ENCODE measurements at regions not wholly inside any gene's neighbourhood (a gene's known extent, or its start where the extent isn't known, plus 50 kb on each side); places are given as distances from the start of the nearest gene placed in this dataset.

DNA sequence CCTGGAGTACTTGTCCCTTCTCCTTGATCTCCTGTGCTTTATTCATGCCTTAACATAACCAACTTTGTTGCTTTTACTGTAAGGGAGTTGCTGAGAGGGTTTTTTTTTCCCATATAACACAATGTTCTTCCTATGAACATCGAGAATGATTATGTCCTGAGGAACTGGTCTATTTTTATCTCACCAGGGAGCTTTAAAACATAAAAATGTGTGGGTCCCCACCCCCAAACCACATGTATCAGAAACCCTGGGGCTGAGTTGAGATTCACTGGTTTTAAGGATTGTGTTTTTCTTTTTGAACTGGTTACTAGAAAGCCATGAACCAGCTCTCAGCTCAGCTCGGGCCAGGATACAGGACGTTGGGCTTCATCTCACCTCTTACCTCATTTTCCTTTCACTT is 118.5 kb upstream of the JAG1 start:
- no peak overlapping the region for H3K27ac Mint-ChIP-seq
- intact Hi-C loops (cut with micrococcal nuclease), result no loop called here
- no peaks in the 10 kb centered on the region for H3K4me1 Mint-ChIP-seq
- H3K27me3 Mint-ChIP-seq, result peaks cover 2% of the 10 kb centered on the region
- POLR2A ChIA-PET, result no interaction called here
- no peak overlapping the region for H3K4me3 Mint-ChIP-seq
- DNase-seq (no peak), ATAC-seq (ENCODE audit: low read depth) (no peak)
- CTCF ChIA-PET, result no interaction called here
- no peaks in the 10 kb centered on the region for H3K36me3 Mint-ChIP-seq (ENCODE audit: low read depth)
- TF ChIP-seq, protein P1, sequence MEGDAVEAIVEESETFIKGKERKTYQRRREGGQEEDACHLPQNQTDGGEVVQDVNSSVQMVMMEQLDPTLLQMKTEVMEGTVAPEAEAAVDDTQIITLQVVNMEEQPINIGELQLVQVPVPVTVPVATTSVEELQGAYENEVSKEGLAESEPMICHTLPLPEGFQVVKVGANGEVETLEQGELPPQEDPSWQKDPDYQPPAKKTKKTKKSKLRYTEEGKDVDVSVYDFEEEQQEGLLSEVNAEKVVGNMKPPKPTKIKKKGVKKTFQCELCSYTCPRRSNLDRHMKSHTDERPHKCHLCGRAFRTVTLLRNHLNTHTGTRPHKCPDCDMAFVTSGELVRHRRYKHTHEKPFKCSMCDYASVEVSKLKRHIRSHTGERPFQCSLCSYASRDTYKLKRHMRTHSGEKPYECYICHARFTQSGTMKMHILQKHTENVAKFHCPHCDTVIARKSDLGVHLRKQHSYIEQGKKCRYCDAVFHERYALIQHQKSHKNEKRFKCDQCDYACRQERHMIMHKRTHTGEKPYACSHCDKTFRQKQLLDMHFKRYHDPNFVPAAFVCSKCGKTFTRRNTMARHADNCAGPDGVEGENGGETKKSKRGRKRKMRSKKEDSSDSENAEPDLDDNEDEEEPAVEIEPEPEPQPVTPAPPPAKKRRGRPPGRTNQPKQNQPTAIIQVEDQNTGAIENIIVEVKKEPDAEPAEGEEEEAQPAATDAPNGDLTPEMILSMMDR (IDR thresholded peaks at IDR 0.05), result no peak
- H3K9me3 Mint-ChIP-seq, result no peaks in the 10 kb centered on the region

DNA sequence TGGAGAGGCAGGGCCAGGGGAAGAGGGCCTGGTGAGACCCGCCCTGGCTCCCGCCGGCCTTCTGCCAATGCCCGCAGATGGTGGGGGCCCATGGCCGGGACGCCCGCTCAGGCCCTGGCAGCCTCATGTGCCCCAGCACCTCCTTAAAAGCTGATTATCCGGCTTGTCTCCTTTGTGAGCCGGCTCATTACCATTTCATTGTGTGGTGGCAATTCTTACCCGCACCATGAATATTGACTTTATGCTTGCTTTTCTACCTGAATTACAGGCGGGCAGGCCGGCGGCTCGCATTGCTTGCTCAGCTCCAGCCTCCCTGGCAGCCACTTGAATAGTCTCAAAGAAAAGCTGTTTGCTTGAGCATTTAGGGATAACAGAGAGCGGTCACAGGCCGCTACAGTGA is 120.0 kb upstream of the JAG1 start:
- no peak for DNase-seq
- ATAC-seq (ENCODE audit: low read depth), result no peak
- no peaks in the 10 kb centered on the region for H3K36me3 Mint-ChIP-seq (ENCODE audit: low read depth)
- ChIA-PET POLR2A (no interaction called here), CTCF (no interaction called here)
- intact Hi-C loops (cut with micrococcal nuclease), result no loop called here
- TF ChIP-seq, protein P1 (IDR thresholded peaks at IDR 0.05), result no peak
- H3K4me3 Mint-ChIP-seq, result no peak overlapping the region
- H3K27ac Mint-ChIP-seq, result no peak overlapping the region
- H3K27me3 Mint-ChIP-seq, result no peaks in the 10 kb centered on the region
- H3K4me1 Mint-ChIP-seq, result no peaks in the 10 kb centered on the region
- H3K9me3 Mint-ChIP-seq, result no peaks in the 10 kb centered on the region

DNA sequence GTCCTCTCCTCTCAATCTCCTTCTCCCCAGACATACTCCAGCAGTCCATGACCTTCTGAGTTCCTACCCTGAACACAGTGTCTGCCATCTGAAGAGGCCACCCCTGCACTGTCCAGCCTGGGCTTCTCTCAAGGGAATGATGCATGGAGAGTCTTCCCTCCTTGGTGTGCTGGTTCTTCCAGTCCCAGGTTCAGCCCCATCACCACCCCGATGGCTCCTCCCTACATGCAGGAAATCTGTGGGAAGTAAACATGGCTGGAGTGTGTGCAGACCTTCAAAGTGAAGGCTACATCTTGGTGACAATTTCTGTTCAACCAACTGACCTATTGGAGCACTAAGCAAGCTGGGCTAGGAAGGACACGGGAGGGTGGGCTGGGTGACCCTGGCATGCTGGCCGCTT is 121.0 kb upstream of the JAG1 start:
- no peak overlapping the region for H3K4me3 Mint-ChIP-seq
- ChIA-PET POLR2A (no interaction called here), CTCF (no interaction called here)
- TF ChIP-seq, protein P1 (IDR thresholded peaks at IDR 0.05), result no peak
- DNase-seq (no peak), ATAC-seq (ENCODE audit: low read depth) (no peak)
- intact Hi-C loops (cut with micrococcal nuclease), result no loop called here
- no peaks in the 10 kb centered on the region for H3K9me3 Mint-ChIP-seq
- no peaks in the 10 kb centered on the region for H3K4me1 Mint-ChIP-seq
- no peak overlapping the region for H3K27ac Mint-ChIP-seq
- no peaks in the 10 kb centered on the region for H3K36me3 Mint-ChIP-seq (ENCODE audit: low read depth)
- H3K27me3 Mint-ChIP-seq, result no peaks in the 10 kb centered on the region

DNA sequence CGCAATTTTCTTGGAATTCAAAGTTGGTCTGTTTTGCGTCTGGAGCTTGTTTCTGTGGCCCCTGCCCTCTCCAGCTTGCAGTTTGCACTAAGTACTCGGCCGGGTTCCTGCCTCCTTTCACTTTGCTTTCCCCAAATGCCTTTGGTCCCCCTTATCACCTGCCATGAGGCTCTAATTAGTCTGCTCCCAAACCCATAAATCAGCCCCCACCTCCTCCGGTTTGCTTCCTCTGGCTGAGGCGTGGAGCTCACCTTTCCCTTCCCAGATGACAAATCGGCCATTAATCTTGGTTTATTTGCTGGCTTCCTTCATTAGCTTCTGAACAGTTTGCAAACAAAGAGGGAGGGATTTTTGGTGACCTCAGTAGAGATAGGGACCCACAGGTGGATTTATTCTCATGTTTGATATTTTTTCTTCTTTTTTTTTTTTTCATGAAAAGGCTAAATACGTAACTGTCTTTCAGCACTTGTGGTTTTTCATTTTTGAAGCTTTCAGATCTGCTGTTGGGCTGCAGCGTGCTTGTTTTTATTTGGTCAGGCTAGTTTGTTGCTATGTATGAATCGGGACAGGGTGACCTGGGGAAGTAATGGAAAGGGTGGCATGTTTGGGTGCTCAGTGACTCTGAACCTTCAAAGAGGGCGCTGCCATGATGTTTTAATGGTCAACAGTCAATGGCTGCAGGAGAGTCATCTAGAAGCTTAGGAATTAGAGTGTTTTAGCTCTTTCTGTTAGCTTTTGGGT is 121.7 kb upstream of the JAG1 start:
- no peak overlapping the region for H3K27ac Mint-ChIP-seq
- intact Hi-C loops (cut with micrococcal nuclease), result no loop called here
- CTCF ChIA-PET, result no interaction called here
- H3K27me3 Mint-ChIP-seq, result no peaks in the 10 kb centered on the region
- POLR2A ChIA-PET, result no interaction called here
- no peaks in the 10 kb centered on the region for H3K36me3 Mint-ChIP-seq (ENCODE audit: low read depth)
- H3K4me3 Mint-ChIP-seq, result no peak overlapping the region
- no peaks in the 10 kb centered on the region for H3K4me1 Mint-ChIP-seq
- no peaks in the 10 kb centered on the region for H3K9me3 Mint-ChIP-seq
- DNase-seq (no peak), ATAC-seq (ENCODE audit: low read depth) (no peak)
- TF ChIP-seq, protein P1 (IDR thresholded peaks at IDR 0.05), result no peak

DNA sequence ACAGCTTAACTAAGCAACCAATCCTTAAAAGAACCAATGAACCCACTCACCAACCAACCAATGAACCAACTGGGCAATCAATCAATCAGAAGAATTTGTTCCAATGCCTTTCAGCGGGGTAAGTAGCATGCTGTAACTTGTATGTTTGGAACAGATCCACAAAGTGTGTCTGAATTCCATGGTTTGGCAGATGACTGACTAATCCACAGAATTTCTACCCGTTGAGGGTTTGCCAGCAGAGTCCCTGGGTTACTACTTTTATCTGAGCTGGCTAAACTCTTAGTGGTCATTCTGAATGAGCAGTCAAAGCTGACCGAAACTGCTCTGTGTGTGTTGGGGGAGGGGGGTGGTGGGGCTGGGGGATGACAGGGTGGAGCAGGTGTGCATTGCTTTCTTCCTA is 125.0 kb upstream of the JAG1 start:
- DNase-seq, result no peak
- no peak overlapping the region for H3K27ac Mint-ChIP-seq
- ChIA-PET CTCF (no interaction called here), POLR2A (no interaction called here)
- H3K4me3 Mint-ChIP-seq, result no peak overlapping the region
- no peaks in the 10 kb centered on the region for H3K4me1 Mint-ChIP-seq
- ATAC-seq (ENCODE audit: low read depth), result no peak
- H3K27me3 Mint-ChIP-seq, result no peaks in the 10 kb centered on the region
- H3K36me3 Mint-ChIP-seq (ENCODE audit: low read depth), result no peaks in the 10 kb centered on the region
- H3K9me3 Mint-ChIP-seq, result no peaks in the 10 kb centered on the region
- intact Hi-C loops (cut with micrococcal nuclease), result no loop called here
- TF ChIP-seq, protein P1 (IDR thresholded peaks at IDR 0.05), result no peak

All from activated B cell treated with CpG ODN at 0.5 μM for 24 hours (primary cell).